Stimulated activated CD8-positive, alpha-beta memory T cell treated with anti-CD3 and anti-CD28 coated beads, Interleukin-15, amount 100 ng/mL, for 1 hour (primary cell): ENCODE measurements at regions not wholly inside any gene's neighbourhood (a gene's known extent, or its start where the extent isn't known, plus 50 kb on each side); places are given as distances from the start of the nearest gene placed in this dataset.

ENCODE experiments used
- DNase-seq: peaks from one replicate; pipeline ENCODE4 v3.0.0-alpha.2; 2020; ENCODE audit warnings: low read depth

- no peak for DNase-seq
These were observed 249.8 kb downstream of the SAMD5 start for GRCh38 chr6:147758303-147758702.

DNA sequence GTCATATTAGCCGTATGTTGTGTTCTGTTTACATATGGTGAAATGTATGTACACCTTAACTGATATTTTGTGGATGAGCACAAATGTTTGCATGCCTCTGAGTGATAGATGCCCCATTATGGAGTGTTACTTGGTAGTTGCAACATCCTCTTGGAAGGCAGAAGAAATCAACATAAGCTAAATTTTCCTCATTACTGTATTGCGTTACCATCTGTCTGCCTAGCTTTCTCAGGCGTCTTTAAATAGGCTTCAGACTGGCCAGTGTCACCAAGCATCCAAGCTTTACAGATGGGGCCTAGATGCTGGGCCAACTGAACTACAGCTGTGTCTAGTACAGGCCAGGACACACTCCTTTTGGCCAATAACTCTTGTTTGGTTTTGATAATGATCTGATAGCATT is 250.6 kb downstream of the SAMD5 start:
- DNase-seq, result no peak

DNA sequence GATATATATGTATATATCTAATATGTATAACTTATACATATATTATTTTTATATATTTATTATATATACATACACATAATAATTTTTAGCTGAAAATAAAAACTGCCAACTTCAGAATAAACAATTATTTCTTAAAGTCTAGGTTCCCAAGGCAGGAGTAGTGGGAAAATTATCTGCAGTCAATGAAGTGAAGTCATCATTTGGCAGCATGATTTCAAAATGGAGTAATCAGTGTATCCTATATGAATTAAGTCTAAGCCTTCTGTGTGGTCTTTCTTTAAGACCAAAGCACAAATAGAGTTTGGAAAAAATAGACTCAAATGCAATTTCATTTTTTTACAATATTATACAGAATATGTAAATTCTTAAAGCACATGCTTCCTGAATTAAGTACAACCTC is 251.0 kb downstream of the SAMD5 start:
- DNase-seq, result no peak

GRCh38 chr6:147765541-147765940 is 257.1 kb downstream of the SAMD5 start:
- DNase-seq, result no peak

- DNase-seq, result no peak
These were observed 260.5 kb downstream of the SAMD5 start for GRCh38 chr6:147768969-147769368.

DNA sequence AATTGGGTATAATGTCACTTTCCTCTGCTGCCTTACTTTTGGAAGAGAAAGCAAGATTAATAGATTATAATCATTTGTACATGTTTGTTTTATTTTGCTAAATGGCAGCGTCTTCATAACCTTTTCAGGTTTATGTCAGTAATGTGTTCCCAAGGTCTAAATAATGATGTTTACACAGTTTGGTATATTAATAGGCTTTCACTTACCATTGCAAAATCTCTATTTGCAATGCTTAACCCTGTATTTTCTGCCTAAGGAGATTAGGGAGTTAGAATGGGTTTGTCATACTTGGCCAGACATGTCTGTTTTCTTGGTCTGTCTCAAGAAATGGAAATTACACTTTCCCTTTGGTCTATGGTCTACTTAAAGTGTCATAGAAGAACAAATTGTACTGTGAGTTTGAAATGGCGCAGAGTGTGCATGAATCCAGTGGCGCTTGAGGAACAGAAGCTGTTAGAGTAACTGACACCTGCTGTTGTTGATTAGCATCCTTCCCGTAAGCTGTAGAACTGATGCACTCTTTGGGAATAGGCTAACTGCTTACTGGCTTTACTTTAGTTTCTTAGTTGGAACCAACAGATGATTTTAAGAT is 261.1 kb downstream of the SAMD5 start:
- DNase-seq, result no peak

DNA sequence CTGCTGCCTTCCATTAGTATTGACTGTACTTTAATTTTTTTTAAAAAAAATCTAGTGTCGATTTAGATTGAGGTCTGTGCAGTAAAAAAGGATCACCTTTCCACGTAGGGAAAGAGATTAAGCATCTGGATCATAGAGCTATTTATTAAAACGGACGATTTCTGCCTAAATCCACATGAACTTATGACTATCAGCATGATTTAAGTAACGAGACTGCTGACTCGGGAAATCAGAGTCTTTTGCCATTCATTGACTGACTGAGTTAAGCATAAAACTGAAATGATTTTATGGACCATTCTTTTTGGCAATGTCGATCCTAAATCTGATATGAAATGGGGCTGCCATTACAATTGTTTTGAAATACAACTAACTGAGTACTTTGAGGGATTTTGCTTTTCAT is 261.7 kb downstream of the SAMD5 start:
- no peak for DNase-seq

DNA sequence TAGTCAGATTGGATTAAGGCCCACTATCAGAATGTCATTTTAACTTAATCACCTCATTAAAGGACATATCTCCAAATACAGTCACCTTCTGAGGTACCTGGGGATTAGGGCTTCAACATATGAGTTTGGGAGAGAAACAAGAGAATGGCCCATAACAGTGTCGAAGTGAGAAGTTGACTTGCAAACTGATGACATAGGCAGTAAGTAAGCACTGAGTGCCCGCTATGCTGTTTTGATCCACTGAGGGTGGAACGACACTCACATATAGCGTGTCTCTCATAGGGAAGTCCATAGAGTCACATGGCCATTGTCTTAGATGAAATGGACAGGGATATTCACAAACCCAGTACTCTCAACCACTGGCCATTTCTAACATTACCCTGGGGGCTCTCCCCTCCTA is 264.2 kb downstream of the SAMD5 start:
- DNase-seq, result no peak

- DNase-seq, result no peak
These were observed 266.4 kb downstream of the SAMD5 start for GRCh38 chr6:147774856-147775255.

- no peak for DNase-seq
These were observed 268.2 kb downstream of the SAMD5 start for GRCh38 chr6:147776631-147777213.

DNA sequence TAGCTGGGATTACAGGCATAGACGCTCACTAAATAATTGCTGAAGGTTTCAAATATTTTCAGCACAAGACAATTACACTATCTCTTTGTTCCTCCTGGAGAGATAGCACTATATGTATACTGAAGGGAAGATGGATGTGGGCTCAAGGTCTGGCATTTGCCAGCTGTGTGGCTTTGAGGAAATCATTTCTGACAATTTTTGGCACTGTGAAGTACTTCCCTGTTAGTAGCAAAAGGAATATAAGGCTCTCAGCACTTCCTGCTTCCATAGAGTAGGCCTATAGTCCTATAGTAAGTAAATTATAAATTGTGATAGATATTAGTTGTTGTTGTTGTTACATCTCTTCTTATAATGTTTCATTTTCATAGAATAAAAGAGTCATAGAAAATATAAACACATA is 271.1 kb downstream of the SAMD5 start:
- DNase-seq, result no peak

DNA sequence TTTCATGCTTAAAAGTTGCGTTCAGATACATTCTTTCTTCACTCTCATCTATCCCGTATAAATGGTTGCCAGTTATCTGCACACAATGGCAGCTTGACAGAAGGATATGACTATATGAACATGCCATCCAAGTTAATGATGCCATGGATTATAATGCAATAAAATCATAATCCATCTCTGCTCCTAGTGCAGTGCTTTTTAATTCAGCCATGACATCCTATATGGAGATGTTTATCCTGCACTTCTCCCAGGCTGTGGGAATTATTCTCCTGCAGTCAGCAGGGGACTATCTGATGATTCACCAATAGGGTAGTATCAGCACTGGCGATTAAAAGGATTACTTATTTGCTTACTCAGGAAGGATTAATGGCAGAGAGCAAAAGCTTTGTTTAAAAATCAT is 273.8 kb downstream of the SAMD5 start:
- no peak for DNase-seq

GRCh38 chr6:147784371-147784770 is 275.9 kb downstream of the SAMD5 start:
- no peak for DNase-seq

DNA sequence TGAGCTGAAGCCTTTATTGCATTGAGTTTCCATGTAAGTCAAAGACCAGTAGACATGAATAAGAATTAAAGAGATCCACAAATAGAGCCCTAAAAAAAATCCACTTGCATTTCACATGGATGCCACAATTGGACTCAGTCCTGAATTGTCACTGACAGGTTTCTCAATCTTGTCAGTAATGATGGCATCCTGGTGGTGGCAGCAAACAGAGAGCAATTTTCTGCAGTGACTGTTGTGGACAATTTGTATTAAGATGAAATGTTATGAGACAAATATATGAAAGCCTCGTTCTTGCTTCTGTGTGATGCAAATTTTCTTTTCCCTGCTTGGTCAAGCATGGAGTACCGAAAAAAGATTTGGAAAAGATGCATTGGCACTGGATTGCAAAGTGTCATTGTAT is 278.9 kb downstream of the SAMD5 start:
- no peak for DNase-seq

GRCh38 chr6:147789430-147789947 is 281.0 kb downstream of the SAMD5 start:
- no peak for DNase-seq

DNA sequence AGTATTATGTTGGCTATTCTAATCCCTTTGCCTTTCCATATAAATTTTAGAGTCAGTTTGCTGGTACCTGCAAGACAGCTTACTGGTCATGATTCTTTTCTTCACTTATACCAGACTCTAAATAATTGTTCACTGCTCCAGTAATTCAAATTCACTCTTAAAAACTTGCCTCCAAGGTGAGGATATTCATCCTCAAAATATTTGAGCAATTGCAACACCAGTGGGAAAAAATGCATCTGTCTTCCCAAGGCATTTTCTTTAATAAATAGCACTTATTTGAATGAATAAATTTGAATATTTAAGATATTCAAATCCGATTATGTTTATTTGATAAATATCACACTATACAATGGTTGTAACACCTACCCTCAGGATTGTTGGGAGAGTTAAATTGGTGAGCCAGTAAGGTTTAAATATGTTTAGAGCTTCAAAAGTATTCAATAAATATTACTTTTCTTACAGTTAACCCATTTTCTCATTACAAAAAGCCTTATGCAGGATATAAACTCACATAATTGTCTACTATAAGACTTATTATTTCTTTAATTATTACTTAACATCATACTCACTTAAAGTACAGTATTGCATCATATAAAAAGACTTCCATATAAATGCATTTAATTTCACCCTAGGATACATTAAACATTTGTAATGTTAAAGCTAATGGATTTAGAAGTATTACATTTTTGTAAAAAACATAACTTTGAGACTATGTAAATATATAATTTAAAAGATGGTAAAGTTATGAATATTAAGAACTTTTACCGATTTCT is 285.6 kb downstream of the SAMD5 start:
- no peak for DNase-seq

GRCh38 chr6:147802459-147802858 is 294.0 kb downstream of the SAMD5 start:
- no peak for DNase-seq

GRCh38 chr6:147805155-147805554 is 296.7 kb downstream of the SAMD5 start:
- DNase-seq, result no peak

DNA sequence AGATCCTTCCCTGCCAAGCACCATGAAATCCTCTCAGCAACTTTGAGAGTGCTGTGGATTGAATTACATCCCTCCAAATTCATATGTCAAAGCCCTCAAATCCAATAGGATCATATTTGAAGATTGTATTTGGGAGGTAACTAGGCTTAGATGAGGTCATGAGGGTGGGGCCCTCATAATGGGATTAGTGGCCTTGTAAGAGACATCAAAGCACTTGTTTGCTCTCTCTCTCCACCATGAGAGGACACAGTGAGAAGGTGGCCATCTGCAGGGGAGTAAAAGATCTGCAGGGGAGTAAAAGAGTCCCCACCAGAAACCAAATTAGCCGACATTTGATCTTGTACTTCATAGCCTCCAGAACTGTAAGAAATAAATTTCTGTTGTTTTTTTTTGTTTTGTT is 298.2 kb downstream of the SAMD5 start:
- no peak for DNase-seq

DNA sequence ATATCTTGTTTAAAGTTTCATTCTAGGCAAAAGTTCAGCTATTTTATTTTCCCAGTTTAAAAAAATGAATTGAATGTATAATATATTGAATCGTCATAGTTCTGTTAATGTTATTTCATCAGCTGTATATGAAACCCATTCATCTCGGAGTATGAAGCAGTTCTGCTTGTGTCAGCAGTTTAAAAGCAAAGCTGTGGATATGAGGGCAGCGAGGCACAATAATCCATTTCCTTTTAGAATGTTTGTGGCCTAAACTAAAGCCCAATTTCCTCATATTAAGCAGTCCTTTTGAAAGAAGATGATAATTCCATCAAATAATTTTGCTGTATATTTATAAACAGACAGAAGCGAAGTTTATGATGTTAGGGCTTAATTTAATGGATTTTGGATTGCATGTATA is 300.1 kb downstream of the SAMD5 start:
- DNase-seq, result no peak

DNA sequence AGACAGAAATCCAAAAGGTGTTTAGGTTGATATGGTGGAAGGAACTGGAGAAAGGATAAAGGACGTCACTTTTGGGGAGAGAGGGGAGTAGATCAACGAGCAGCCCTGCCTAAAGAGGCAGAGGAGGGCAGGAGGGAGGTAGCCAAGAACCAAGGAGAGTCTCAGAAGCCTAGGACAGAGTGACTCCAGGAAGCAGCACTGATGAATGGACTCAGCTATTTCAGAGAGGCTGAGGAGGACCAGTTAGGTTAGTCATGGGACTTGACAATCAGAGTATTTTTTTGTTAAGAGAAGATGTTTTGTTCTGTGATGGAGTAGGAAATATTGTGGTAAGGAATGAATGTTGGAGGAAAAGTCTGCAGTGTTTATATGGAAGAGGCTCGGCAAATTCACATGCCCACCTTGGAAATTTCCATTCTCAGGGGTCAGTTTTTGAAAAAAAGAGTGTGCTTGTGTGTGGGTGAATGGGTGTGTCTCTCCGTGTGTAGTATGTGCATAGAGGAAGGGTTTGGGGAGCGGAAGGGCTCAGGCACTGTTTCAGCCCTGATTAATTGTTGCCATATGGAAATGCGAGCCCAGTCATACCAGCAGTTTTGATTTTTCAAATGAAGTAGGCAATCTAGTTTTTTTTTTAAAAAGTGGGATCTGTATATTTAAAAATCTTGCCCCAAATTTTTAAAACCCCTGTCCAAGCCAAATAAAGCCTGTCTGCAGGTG is 303.6 kb downstream of the SAMD5 start:
- DNase-seq, result no peak

- no peak for DNase-seq
These were observed 308.7 kb downstream of the SAMD5 start for GRCh38 chr6:147817042-147817689.
